ENCODE measurements at regions not wholly inside any gene's neighbourhood (a gene's known extent, or its start where the extent isn't known, plus 50 kb on each side); places are given as distances from the start of the nearest gene placed in this dataset.

- DNase-seq (ENCODE audit: low spot score) = no peak
These were observed 52.2 kb upstream of the SPACA1 start for GRCh38 chr6:87995461-87995860.

- DNase-seq (ENCODE audit: low spot score) = no peak
These were observed 54.3 kb upstream of the SPACA1 start for GRCh38 chr6:87993356-87993755.

GRCh38 chr6:87990871-87991270 lies 56.8 kb upstream of the SPACA1 start:
- no peak for DNase-seq (ENCODE audit: low spot score)

- no peak for DNase-seq (ENCODE audit: low spot score)
These were observed 65.5 kb upstream of the SPACA1 start for GRCh38 chr6:87982134-87982533.

- DNase-seq (ENCODE audit: low spot score) = no peak
These were observed 67.9 kb upstream of the SPACA1 start for GRCh38 chr6:87979737-87980136.

GRCh38 chr6:87976616-87977015 lies 71.0 kb upstream of the SPACA1 start:
- DNase-seq (ENCODE audit: low spot score) = no peak

- no peak for DNase-seq (ENCODE audit: low spot score)
These were observed 72.1 kb upstream of the SPACA1 start for GRCh38 chr6:87975561-87975960.

GRCh38 chr6:87972279-87972678 lies 75.4 kb upstream of the SPACA1 start:
- no peak for DNase-seq (ENCODE audit: low spot score)

GRCh38 chr6:87971605-87972262 lies 75.9 kb upstream of the SPACA1 start:
- DNase-seq (ENCODE audit: low spot score) = no peak

- no peak for DNase-seq (ENCODE audit: low spot score)
These were observed 79.0 kb upstream of the SPACA1 start for GRCh38 chr6:87968435-87969278.

GRCh38 chr6:87965806-87966205 lies 81.8 kb upstream of the SPACA1 start:
- DNase-seq (ENCODE audit: low spot score) = no peak

GRCh38 chr6:87959083-87959482 lies 88.6 kb upstream of the SPACA1 start:
- DNase-seq (ENCODE audit: low spot score) = no peak

GRCh38 chr6:87951751-87952150 lies 95.9 kb upstream of the SPACA1 start:
- DNase-seq (ENCODE audit: low spot score) = no peak

GRCh38 chr6:87950614-87951013 lies 97.0 kb upstream of the SPACA1 start:
- no peak for DNase-seq (ENCODE audit: low spot score)

GRCh38 chr6:87949194-87949593 lies 98.4 kb upstream of the SPACA1 start:
- no peak for DNase-seq (ENCODE audit: low spot score)

- DNase-seq (ENCODE audit: low spot score) = no peak
These were observed 101.0 kb upstream of the SPACA1 start for GRCh38 chr6:87946669-87947068.

GRCh38 chr6:87945966-87946365 lies 101.7 kb upstream of the SPACA1 start:
- DNase-seq (ENCODE audit: low spot score) = no peak

- DNase-seq (ENCODE audit: low spot score) = no peak
These were observed 102.5 kb upstream of the SPACA1 start for GRCh38 chr6:87945181-87945580.

GRCh38 chr6:87944541-87944954 lies 103.1 kb upstream of the SPACA1 start:
- DNase-seq (ENCODE audit: low spot score) = peak; percentile 41

- no peak for DNase-seq (ENCODE audit: low spot score)
These were observed 104.5 kb upstream of the SPACA1 start for GRCh38 chr6:87943191-87943590.

GRCh38 chr6:87941556-87942358 lies 105.9 kb upstream of the SPACA1 start:
- DNase-seq (ENCODE audit: low spot score) = no peak

- no peak for DNase-seq (ENCODE audit: low spot score)
These were observed 107.9 kb upstream of the SPACA1 start for GRCh38 chr6:87939776-87940175.

GRCh38 chr6:87938287-87938686 lies 109.4 kb upstream of the SPACA1 start:
- no peak for DNase-seq (ENCODE audit: low spot score)

All from LoVo (cell line).